SHP77 treated with DMSO at 0.1 percent for 48 hours (cell line): ENCODE measurements at regions not wholly inside any gene's neighbourhood (a gene's known extent, or its start where the extent isn't known, plus 50 kb on each side); places are given as distances from the start of the nearest gene placed in this dataset.

Experiments used
- DNase-seq: peaks from one replicate; lab custom pipeline; 2025; lab: John Stamatoyannopoulos, UW

DNA sequence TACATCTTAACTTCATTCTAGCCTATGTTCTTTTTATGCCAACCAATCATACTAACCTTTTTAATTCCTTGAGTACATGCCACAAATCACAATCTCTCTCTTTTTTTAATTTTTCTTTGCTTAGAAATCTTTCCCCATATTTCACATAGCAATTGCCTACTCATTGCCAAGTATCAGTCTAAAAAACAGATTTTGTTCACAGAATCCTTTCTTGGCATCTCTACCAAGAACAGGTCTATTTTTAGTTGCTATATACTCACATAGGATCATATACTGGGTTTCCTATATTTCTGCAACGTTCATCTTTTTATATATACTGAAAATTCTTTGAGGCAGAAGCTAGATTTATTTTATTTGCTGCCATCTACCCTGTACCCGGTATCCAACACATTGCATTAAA, 292.1 kb downstream of the GASK1B start:
- no peak for DNase-seq

DNA sequence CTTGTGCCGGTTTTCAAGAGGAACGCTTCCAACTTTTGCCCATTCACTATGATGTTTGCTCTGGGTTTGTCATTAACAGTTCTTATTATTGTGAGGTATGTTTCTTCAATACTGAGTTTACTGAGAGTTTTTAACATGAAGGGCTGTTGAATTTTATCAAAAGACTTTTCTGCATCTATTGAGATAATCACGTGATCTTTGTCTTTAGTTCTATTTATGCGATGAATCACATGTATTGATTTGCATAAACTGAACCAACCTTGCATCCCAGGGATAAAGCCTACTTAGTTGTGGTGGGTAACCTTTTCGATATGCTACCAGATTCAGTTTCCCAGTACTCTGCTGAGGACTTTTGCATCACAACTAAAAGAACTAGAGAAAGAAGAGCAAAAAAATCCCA, 318.0 kb downstream of the GASK1B start:
- no peak for DNase-seq

DNA sequence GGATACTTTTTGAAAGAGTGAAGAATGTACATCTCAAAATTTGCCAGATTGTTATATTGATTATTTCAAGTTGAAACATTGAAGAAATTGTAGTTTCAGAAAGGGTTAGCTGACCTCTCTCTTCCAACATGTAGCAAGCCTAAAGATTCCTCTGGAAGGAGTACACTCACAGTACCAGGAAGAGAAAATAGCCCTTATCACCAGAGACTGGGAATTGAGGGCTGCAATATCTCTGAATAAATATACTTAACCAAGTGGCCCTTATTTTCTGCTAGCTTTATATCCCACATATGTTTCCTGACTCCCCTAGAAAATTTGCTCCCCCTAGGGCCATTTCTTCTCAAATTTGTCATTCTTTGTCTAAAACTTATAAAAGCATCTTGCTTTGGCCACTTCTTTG, 332.2 kb downstream of the GASK1B start:
- DNase-seq: no peak

DNA sequence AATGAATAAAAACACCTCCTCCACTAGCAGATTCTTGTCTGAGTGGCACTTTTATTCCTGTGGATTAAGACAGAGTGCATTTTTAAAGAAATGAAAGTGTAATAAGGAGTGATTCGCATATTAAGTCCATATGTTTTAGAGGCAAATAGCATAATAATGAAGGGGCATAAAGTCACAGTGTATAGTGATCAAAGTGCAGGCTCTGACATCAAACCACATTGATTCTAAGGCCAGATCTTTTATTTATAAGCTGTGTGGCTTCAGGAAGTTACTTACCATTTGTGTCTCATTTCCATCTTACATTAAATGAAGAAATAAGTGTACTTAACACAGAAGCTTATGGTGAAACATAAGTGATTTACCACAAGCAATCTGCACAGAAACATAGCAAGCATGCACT, 332.8 kb downstream of the GASK1B start:
- DNase-seq: no peak

DNA sequence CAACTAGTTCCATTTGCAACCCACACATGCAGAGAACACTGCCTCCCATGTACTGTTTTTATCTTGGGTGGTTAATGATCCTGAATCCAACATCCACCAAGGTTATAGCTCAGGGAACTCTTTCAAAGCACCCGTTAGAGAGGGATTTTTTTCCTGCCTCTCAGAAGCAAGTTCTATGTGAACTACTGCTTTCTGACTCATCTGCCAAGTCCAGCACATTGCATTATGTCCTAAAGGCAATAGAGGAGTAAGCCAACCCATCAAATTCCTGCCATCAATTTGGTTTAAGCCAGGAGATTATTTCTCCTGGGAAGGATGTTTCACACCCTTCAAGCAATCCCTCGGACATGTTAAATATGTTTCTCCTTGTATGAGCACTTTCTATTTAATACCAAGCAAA, 334.5 kb downstream of the GASK1B start:
- DNase-seq: no peak

DNA sequence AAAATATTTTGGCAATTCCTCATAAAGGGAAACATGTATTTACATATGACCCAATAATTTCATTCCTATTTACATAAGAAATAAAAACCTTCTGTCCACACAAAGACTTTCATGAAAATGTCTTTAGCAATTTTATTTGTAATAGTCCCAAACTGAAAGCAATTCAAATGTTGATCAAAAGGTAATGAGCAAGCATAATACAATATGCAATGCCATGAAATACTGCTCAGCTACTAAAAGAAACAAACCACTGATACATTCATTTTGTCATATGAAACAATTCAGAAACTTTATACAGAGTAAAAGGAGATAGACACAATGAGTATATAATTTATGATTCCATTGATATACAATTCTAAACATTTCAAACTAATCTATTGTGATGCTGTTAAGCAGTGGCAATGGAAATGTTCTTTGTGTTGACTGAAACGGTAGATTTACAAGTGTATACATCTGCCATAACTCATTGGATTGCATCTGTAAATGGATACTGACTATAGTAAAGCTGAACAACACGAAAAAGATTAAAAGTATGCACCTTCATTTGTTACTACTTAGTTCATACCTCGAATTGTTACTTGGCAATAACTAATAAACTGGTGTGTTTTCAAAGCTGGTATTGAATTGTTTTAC, 335.6 kb downstream of the GASK1B start:
- DNase-seq: no peak

DNA sequence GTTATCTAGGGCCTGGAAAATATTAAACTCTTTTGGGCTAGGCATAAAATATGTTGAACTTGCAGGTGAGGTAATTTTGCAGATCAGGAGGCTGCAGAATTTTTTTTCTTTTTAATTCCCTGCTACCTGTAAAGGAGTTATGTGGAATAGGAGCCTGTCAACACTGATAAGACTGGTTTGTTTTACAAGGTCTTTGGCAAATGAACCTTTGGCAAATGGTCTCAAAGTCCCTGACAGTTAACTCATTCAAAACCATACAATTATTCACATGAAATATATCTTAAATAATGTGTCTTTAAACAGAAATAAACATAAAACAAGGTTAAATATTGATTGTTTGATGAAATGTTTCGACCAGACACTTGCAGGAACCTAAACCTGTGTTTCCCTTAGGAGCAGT, 340.2 kb downstream of the GASK1B start:
- DNase-seq: no peak

DNA sequence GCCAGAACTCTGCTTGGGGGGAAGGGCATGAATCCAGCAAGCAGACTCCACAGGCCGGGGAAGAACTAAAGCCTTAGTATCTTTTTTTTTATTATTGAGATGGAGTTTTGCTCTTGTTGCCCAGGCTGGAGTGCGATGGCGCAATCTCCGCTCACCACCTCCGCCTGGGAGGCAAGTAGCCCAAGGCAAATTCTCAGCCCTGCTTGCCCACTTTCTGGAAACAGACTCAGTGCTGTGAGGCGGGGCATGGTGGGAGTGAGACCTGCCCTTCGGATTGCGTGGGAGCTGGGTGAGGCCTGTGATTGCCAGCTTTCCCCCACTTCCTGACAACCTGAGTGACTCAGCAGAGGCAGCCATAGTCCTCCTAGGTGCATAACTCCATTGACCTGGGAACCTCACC, 348.8 kb downstream of the GASK1B start:
- no peak for DNase-seq

DNA sequence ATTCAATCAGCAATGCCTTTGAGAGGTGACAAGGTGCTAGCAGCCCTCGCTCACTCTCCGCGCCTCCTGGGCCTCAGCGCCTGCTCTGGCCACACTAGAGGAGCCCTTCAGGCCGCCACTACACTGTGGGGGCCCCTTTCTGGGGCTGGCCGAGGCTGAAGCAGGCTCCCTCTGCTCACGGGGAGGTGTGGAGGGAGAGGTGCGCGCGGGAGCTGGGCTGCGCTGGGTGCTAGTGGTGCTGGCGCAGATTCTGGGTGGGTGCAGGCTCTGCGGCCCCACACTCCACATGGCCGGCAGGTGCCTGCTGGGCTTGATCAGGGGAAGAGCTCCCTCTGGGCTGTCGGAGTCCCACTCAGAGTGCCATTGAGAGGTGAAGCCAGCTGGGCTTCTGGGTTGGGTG, 351.0 kb downstream of the GASK1B start:
- no peak for DNase-seq

DNA sequence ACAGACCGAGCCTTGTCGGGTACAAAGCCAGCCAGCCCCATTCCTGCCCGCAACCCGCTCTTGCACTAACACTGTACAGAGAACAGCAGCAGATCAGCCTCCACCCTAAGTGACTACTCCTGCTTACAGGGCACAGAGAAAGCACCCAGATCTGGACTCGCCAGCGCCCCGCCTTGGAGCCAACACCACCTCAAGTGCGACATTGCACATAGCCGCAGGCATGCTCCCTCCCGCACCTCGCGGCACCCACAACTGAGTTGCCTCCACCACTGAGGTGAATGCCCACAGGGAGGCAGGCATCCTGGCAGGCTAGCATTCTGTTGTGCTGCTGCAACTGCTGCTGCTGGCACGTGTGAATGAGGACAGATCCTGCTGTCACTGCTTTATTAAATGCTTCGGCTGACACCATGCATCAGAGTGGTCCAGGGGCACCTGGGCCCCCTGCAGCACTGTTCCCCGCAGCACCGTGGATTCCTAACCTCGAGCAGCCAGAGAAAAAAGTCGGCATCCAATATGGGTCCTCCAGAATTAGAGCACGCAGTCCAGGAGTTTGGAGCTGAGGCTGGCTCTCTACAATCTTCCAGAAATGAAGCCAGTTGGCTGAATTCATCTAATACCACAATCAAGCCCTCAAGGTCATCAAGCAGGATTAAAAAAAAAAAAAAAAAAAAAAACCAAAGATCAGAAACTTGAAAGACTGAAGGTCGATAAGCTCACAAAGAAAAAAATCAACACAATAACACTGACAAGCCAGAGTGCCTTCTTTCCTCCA, 352.9 kb downstream of the GASK1B start:
- DNase-seq: no peak

DNA sequence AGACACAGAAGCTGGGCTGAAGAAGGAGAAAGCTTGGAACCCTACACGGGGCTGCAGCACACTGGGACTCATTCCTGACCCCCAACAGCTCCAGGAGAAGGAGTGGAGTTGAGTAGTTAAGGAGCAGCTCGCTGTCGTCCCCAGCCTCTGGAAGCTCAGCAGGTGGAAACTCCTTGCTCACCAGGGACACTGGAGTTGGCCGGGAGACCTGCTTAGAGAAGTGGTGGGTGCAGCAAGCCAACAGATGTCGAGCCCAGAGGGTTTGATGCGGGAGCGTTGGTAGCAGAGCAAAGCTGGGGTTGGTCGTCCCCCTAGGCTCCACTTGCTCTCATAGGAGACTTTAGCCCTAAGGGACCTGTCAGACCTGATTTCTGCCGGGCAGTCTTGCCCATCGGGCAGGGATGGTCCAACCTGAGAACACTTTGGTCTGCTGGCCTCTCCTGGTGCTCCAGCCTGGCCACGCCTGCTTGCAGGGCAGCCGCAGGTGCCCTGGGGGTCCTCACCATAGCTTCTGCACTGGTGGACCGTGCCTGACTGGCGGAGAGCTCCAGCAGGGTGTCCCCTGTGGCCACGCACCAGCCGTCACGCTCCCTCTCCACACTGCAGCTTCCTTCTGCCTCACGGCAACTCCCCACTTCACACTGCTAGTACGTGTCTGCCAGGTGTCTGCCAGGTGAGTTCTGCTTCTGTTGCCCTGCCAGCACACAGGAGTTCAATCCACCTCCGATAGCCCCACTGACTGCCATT, 353.7 kb downstream of the GASK1B start:
- DNase-seq: no peak

DNA sequence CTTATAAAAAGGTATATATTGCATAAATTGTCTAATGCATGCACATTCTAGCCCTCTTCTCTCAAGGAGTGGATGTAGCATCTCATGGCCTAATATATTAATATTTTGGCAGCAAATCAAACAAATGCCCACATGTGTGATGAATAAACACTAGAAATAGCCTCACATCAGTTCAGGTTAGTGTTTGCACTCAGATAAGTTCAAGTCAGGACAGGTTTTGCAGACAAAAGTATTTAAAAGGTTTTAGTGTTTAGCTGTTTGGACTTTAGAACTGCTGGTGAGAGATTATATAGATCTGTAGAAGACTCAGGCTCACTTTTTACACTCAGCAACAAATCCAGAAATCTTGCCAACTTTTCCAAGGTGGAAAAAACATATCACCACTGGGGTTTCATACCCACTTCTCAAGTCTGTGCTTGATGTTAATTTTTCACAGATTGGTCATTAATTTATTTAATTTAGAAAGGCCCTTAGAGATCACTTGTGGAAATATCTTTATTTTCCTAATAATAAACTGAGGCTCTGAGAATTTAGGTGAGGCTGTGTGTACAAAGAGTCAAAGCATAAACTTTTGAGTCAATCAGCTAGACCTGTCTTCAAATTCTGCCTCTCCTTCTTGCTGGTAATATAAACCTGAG, 362.6 kb downstream of the GASK1B start:
- no peak for DNase-seq

DNA sequence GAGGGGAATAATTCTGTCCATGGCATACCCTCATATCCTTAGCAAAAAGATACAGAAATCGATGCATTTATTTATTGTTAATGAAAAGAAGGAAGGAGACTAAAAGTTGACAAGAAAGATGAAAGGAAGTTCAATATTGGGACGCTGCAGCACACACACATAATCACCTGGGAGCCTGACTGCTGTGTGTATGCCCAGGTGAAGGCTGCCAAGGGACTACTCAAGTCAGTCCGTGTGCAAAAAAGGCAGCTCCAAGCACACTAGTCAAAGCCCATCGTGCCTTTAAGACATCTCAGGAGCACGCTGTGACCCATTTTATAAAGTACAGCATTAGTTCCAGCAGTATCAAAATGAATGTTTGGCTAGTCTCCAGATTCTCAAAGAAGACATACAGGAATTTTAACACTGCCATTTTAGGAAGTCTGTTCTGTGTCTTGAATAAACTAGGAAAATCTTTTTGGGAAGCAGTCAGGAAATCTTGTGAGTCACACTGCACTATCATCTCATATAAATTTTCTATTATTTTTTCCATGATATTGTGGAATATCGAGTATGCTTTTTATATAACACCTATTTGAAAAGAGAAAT, 363.9 kb downstream of the GASK1B start:
- DNase-seq: no peak

DNA sequence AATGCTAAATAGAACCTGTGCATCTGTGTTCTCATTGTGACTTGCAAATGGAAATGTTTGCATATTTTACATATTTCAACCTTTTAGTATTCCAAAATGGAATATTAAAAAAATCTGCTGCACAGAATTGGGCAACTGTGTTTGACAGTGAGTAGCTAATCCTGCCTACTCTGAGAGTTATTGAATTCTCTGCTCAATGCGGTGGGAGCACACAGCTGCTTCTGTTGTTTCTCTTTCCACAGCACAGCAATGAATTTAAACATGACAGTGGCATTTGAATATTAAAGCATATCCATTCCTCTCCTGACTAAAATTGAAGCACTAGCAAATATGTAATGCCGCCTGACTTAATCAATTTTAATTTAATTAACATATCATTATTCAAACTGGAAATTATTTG, 366.6 kb downstream of the GASK1B start:
- no peak for DNase-seq

DNA sequence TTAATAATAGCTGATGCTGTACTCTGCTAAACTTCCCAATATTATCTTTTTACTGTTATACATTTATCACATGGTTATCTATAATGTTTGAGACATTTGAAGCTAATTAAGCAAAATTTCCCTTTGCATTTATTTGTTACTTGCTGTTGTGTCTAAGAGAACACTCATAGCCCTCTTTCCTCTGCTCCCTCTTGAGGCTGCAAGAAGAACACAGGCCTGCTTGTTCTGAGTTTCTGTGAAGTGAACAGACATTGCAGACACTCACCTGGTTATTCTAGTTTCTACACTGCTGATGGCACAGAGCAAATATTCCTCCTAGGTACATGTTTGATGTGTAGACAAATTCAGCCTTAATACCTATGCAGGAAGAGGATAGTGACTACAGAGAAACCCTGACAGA, 367.8 kb downstream of the GASK1B start:
- no peak for DNase-seq

DNA sequence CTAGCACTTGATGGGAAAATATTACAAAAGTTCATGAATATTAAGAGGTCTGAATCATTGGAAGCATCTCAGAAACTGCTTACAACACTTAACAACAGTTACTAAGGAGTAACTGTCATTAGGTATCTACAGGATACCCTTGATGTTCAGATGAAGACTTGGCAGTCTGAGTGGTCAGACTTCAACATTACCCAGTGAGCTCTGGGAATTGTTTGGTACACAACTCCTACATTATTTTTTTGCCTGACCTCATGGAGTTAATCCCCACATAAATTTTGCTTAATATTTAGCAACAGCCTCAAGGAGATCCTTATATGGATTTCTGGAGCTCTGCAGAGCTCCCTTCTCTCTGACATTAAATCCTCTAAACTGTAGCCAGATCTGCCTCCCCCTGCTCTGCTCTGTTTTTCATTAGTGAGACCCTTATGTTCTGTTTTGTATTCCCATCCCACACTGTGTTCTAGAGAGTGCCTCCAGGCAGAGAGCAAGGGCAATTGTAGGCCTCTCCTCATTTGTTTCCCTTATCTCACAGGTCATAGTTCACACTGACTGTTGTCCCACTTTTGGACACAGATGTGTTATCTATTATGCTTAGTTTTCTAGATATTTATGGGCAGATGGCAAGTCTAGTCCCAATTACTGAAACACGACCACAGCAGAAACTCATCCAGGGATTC, 368.8 kb downstream of the GASK1B start:
- no peak for DNase-seq

DNA sequence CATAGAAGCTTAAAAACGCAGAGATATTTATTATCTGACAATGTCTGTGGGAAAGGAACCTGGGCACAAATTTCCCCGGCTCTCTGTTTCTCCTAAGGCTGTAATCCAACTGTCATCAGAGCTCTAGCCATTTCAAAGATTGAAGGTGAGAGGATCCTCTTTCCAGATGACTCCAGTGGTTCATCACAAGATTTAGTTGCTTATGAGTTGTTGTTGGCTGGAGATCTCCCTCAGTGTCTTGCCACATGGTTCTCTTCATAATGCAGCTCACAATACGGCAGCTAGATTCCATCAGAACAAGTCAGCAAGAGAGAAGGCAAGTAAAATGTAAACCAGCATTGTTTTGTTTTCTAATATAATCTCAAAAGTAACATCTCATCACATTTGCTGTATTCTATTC, 369.4 kb downstream of the GASK1B start:
- no peak for DNase-seq

DNA sequence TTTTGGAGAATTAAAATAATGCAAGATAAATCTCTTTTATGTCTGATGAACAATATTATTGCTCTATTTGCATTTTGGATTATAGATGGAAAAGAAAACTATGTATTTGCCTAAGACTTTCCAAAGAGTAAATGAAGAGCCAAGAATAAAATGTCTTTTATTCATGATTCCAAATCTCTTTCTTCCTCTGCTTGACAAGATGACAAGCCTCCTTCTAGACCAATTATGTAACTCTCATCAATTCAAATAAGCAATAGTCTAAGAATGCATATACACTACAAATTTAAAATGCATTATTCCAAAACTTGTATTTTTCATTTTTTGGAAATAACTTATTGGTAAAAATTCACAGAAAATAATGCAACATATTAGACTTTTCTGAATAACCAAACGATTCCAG, 377.3 kb downstream of the GASK1B start:
- no peak for DNase-seq

DNA sequence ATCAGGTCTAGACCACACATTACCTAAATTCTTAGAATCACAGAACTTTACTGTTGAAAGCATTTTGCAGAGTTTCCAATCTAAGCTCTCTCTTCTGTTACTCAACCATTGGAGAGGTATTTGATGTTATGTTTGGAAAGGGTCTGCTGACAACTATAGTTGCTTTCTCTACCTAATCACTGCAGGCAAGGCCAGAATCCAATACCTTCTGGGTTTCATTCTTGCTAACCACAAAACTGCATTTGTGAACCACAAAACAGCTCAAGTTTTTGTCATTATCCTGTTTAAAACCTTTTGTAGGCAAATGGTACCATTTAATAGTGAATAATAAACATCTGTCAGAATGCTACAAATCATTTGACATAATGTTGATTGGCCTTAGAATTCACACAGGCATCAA, 380.1 kb downstream of the GASK1B start:
- DNase-seq: no peak

DNA sequence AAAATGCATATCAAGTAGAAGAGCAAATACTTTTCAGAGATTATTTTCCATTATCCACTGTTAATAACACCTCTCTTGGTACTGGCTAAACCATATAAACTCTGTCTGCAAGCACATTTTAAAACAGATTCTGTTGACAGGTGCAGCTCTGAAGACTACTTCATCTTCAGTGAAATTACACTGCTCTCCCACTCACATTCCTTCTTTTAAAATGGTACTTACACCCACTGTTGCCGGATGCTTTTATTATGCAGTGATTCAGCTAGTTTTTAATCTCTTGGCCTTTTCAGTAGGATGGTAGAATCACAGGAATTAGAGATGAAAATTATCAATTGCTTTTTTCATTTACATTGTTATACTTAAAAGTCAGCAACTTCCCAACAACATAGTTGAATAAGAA, 381.6 kb downstream of the GASK1B start:
- no peak for DNase-seq

DNA sequence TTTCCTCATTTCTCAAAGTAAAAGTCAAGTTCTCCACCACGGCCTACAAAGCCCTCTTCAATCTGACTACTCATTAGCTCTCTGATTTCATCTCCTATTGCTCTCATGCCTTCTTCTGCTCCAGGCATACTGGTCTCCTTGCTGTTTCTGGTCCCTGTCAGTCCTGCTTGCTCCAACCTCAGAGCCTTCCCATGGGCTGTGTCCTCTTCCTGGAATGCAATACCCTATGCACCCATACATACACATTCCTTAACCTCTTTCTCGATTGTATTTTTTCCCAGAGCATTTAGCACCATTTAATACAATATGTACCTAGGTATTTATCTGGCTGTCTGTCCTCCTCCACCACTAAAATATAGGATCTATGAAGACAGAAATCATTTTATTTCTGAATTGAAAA, 385.2 kb downstream of the GASK1B start:
- DNase-seq: no peak

DNA sequence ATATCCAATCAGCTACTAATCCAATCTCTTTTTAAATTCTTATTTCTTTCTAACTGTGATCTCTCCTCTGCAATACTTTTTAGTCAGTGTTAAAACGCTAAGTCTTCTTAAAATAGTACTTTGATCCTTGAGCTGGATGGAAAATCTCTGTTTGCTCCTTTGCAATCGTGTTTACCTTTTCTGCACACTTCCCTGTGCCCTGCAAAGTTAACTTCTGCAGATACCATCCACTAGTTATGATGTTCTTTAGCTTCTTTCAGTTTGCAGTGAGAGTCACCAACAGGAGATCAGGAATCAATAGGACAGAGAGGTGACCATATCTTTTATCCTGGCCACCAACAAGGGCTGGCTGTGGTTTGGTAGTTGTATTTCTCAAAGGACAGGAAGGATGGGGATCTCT, 391.5 kb downstream of the GASK1B start:
- DNase-seq: no peak
